HL-60 (cell line): ENCODE measurements at regions not wholly inside any gene's neighbourhood (a gene's known extent, or its start where the extent isn't known, plus 50 kb on each side); places are given as distances from the start of the nearest gene placed in this dataset.

Experiments
- DNase-seq, 2 experiments: peaks; one replicate each; pipeline ENCODE4 v3.0.0-alpha.2; 2010 to 2020; ENCODE audit warnings: low read depth in 1 of 2, low spot score in 1 of 2
- H3K27ac ChIP-seq: fragments of 250-450 bp; sonication (Bioruptor Pico); replicated peaks from 2 replicates; pipeline ENCODE4 v1.5.1; 2020; ENCODE audit warnings: mild to moderate bottlenecking, moderate library complexity
- H3K27me3 ChIP-seq: fragments of 250-450 bp; sonication (Bioruptor Pico); 2 replicates; pipeline ENCODE4 v1.5.1; 2021; ENCODE audit warnings: mild to moderate bottlenecking, moderate library complexity; ENCODE audit not compliant: insufficient read depth, poor library complexity, severe bottlenecking
- H3K4me3 ChIP-seq: replicated peaks from 2 replicates; pipeline ENCODE4 v1.5.1; 2011; ENCODE audit warnings: mild to moderate bottlenecking, control low read depth, low read length; ENCODE audit not compliant: insufficient read depth
- GABPA ChIP-seq: IDR thresholded peaks from 2 replicates; pipeline ENCODE4 v1.6.1; 2012; ENCODE audit warnings: low read depth
- POLR2AphosphoS5 ChIP-seq: IDR thresholded peaks from 2 replicates; pipeline ENCODE4 v1.6.1; 2012; ENCODE audit warnings: low read depth
- REST ChIP-seq: IDR thresholded peaks from 2 replicates; pipeline ENCODE4 v1.6.1; 2012; ENCODE audit warnings: low read depth; ENCODE audit not compliant: insufficient replicate concordance
- SPI1 ChIP-seq: IDR thresholded peaks from 2 replicates; pipeline ENCODE4 v1.6.1; 2012; ENCODE audit warnings: low read depth, mild to moderate bottlenecking, borderline replicate concordance
- TF ChIP-seq, protein P1 (sequence below): IDR thresholded peaks from one replicate; pipeline ENCODE4 v1.5.1; 2011; ENCODE audit warnings: low read length, control low read depth, inconsistent platforms; ENCODE audit not compliant: insufficient read depth

- H3K27ac ChIP-seq: no peak overlapping the region
- DNase-seq: no peak
- no peak overlapping the region for H3K4me3 ChIP-seq
Observed at GRCh38 chr16:86635176-86635876, 57.0 kb downstream of the FOXL1 start.

GRCh38 chr16:86635926-86636325, 57.6 kb downstream of the FOXL1 start:
- Histone ChIP-seq H3K27ac (no peak overlapping the region), H3K27me3 (no peaks in the 10 kb centered on the region), H3K4me3 (no peak overlapping the region)
- TF ChIP-seq REST (no peak), GABPA (no peak), SPI1 (no peak), POLR2AphosphoS5 (no peak)
- TF ChIP-seq, protein P1, sequence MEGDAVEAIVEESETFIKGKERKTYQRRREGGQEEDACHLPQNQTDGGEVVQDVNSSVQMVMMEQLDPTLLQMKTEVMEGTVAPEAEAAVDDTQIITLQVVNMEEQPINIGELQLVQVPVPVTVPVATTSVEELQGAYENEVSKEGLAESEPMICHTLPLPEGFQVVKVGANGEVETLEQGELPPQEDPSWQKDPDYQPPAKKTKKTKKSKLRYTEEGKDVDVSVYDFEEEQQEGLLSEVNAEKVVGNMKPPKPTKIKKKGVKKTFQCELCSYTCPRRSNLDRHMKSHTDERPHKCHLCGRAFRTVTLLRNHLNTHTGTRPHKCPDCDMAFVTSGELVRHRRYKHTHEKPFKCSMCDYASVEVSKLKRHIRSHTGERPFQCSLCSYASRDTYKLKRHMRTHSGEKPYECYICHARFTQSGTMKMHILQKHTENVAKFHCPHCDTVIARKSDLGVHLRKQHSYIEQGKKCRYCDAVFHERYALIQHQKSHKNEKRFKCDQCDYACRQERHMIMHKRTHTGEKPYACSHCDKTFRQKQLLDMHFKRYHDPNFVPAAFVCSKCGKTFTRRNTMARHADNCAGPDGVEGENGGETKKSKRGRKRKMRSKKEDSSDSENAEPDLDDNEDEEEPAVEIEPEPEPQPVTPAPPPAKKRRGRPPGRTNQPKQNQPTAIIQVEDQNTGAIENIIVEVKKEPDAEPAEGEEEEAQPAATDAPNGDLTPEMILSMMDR: no peak
- DNase-seq: no peak

More at GRCh38 chr16:86635176-86635876, 57.0 kb downstream of the FOXL1 start:
- no peaks in the 10 kb centered on the region for H3K27me3 ChIP-seq
- TF ChIP-seq REST (no peak), POLR2AphosphoS5 (no peak), SPI1 (no peak), GABPA (no peak)
- TF ChIP-seq, protein P1: no peak

DNA sequence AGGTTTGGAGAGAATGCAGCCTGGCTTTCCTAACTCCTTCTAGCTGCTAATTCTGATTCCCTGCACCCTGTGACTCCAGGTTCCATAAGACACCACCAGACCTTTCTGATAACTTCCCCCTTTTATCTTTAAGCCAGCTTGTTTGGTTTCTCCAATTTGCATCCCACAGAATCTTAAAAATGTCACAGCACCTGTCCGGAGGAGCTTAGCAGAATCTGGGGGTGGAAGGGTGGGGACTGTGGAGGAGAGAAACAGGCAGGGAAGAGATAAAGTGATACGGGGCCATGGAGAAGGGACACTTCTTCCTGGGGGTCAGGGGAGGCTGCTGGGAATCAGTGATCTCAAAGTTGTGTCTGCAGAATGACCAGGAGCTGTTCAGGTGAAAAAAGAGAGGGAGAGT, 59.4 kb downstream of the FOXL1 start:
- TF ChIP-seq SPI1 (no peak), POLR2AphosphoS5 (no peak), REST (no peak), GABPA (no peak)
- TF ChIP-seq, protein P1: no peak
- no peak overlapping the region for H3K27ac ChIP-seq
- no peak for DNase-seq
- H3K4me3 ChIP-seq: no peak overlapping the region
- no peaks in the 10 kb centered on the region for H3K27me3 ChIP-seq
